ENCODE measurements at regions not wholly inside any gene's neighbourhood (a gene's known extent, or its start where the extent isn't known, plus 50 kb on each side); places are given as distances from the start of the nearest gene placed in this dataset.

- Histone ChIP-seq H3K36me3 (ENCODE audit: low read depth, missing control alignments) (no peaks in the 10 kb centered on the region), H3K27me3 (no peaks in the 10 kb centered on the region), H3K9me3 (no peaks in the 10 kb centered on the region), H3K4me3 (no peak overlapping the region), H3K4me1 (no peaks in the 10 kb centered on the region), H3K27ac (no peak overlapping the region)
- TF ChIP-seq, protein P1, sequence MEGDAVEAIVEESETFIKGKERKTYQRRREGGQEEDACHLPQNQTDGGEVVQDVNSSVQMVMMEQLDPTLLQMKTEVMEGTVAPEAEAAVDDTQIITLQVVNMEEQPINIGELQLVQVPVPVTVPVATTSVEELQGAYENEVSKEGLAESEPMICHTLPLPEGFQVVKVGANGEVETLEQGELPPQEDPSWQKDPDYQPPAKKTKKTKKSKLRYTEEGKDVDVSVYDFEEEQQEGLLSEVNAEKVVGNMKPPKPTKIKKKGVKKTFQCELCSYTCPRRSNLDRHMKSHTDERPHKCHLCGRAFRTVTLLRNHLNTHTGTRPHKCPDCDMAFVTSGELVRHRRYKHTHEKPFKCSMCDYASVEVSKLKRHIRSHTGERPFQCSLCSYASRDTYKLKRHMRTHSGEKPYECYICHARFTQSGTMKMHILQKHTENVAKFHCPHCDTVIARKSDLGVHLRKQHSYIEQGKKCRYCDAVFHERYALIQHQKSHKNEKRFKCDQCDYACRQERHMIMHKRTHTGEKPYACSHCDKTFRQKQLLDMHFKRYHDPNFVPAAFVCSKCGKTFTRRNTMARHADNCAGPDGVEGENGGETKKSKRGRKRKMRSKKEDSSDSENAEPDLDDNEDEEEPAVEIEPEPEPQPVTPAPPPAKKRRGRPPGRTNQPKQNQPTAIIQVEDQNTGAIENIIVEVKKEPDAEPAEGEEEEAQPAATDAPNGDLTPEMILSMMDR (IDR thresholded peaks at IDR 0.05), result no peak
- no peak for TF ChIP-seq POLR2A (IDR thresholded peaks at IDR 0.05)
- 88 to 94% methylated on average over 3 of the region's 3 CpGs for WGBS, 2 donors
- intact Hi-C loops (cut with DNase I; ENCODE audit: low total_unique reads), result no loop called here
- no peak for DNase-seq
Measured at GRCh38 chr3:168998792-168999191, 664.7 kb downstream of the MECOM start.

- Histone ChIP-seq H3K9me3 (no peaks in the 10 kb centered on the region), H3K27ac (no peak overlapping the region), H3K36me3 (ENCODE audit: low read depth, missing control alignments) (no peaks in the 10 kb centered on the region), H3K4me1 (no peaks in the 10 kb centered on the region), H3K4me3 (no peak overlapping the region), H3K27me3 (no peaks in the 10 kb centered on the region)
- intact Hi-C loops (cut with DNase I; ENCODE audit: low total_unique reads), result no loop called here
- no peak for DNase-seq
- TF ChIP-seq, protein P1 (IDR thresholded peaks at IDR 0.05), result no peak
- TF ChIP-seq POLR2A (IDR thresholded peaks at IDR 0.05), result no peak
Measured at GRCh38 chr3:168997488-168997887, 666.0 kb downstream of the MECOM start.

DNA sequence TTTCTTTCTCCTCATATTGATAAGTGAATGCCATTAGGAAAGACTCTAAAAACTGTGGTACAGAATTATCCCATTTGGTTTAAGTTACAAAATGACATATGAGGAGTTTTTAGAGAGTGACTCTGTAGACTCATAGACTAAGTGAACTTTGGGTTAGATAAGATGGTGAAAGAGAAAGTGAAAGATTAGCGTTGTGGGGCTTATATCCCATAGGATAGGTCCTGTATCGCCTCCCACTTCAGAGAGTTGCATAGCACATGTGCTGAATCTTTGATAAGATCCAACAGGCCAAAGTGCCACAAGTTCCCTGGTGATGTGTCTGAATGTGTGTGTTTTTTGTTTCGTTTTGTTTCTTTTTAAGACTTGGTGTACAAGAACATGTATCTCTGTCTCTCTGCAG lies 666.9 kb downstream of the MECOM start:
- no peaks in the 10 kb centered on the region for H3K36me3 ChIP-seq (ENCODE audit: low read depth, missing control alignments)
- DNase-seq, result no peak
- no peaks in the 10 kb centered on the region for H3K27me3 ChIP-seq
- intact Hi-C loops (cut with DNase I; ENCODE audit: low total_unique reads), result no loop called here
- TF ChIP-seq POLR2A (IDR thresholded peaks at IDR 0.05), result no peak
- TF ChIP-seq, protein P1 (IDR thresholded peaks at IDR 0.05), result no peak
- H3K27ac ChIP-seq, result no peak overlapping the region
- no peak overlapping the region for H3K4me3 ChIP-seq
- WGBS, 2 donors, result 80 to 82% methylated on average over 3 of the region's 3 CpGs
- no peaks in the 10 kb centered on the region for H3K4me1 ChIP-seq
- H3K9me3 ChIP-seq, result no peaks in the 10 kb centered on the region

- Histone ChIP-seq H3K4me3 (no peak overlapping the region), H3K4me1 (no peaks in the 10 kb centered on the region), H3K27ac (no peak overlapping the region), H3K9me3 (no peaks in the 10 kb centered on the region), H3K27me3 (no peaks in the 10 kb centered on the region), H3K36me3 (ENCODE audit: low read depth, missing control alignments) (no peaks in the 10 kb centered on the region)
- WGBS, 2 donors, result 90 to 94% methylated on average over 6 of the region's 6 CpGs
- TF ChIP-seq POLR2A (IDR thresholded peaks at IDR 0.05), result no peak
- DNase-seq, result no peak
- intact Hi-C loops (cut with DNase I; ENCODE audit: low total_unique reads), result no loop called here
Measured at GRCh38 chr3:168995129-168995528, 668.4 kb downstream of the MECOM start.

DNA sequence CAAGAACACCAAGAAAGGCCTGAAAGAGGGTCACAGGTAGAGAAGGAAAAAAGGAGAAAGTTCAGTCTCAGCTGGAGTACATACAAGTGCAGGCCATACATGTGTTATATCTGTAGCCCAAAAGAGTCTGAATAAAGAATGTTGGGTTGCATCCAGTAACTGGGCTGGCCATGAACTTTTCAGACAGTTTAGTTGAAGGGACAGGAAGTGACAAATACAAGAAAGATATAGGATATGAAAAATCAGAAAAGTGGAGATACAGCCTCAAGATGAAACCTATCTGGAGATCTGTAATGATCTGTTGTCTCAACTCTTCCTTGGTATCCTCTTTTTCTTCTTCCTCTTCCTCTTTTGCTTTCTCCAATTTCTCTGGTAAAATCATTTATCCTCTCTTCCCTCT lies 671.7 kb downstream of the MECOM start:
- no peaks in the 10 kb centered on the region for H3K27me3 ChIP-seq
- DNase-seq, result no peak
- no peaks in the 10 kb centered on the region for H3K36me3 ChIP-seq (ENCODE audit: low read depth, missing control alignments)
- no peaks in the 10 kb centered on the region for H3K9me3 ChIP-seq
- TF ChIP-seq POLR2A (IDR thresholded peaks at IDR 0.05), result no peak
- TF ChIP-seq, protein P1 (IDR thresholded peaks at IDR 0.05), result no peak
- no peak overlapping the region for H3K27ac ChIP-seq
- H3K4me3 ChIP-seq, result no peak overlapping the region
- intact Hi-C loops (cut with DNase I; ENCODE audit: low total_unique reads), result no loop called here
- H3K4me1 ChIP-seq, result no peaks in the 10 kb centered on the region

Data from testis (tissue), 2 donors.